SK-N-SH (cell line): ENCODE measurements at regions not wholly inside any gene's neighbourhood (a gene's known extent, or its start where the extent isn't known, plus 50 kb on each side); places are given as distances from the start of the nearest gene placed in this dataset.

Experiments
- EP300 ChIP-seq, 2 experiments: IDR thresholded peaks; 2 replicates each; pipeline versions ENCODE4 v1.4.0 to v1.6.1; 2012; ENCODE audit warnings: borderline replicate concordance in 1 of 2, low read depth in 1 of 2, low read length in 1 of 2
- EZH2phosphoT487 ChIP-seq: fragments of 200-600 bp; sonication (generic); IDR thresholded peaks from 2 replicates; pipeline ENCODE4 v1.6.1; 2017; ENCODE audit warnings: low read depth, mixed run types, mild to moderate bottlenecking, antibody characterized with exemption, moderate library complexity, borderline replicate concordance
- GABPA ChIP-seq: IDR thresholded peaks from 2 replicates; pipeline ENCODE4 v1.4.0; 2012; ENCODE audit warnings: low read depth, mild to moderate bottlenecking
- GATA2 ChIP-seq: sonication (generic); formaldehyde crosslinking; IDR thresholded peaks from 2 replicates; pipeline ENCODE4 v1.5.0; 2020; ENCODE audit warnings: mild to moderate bottlenecking, missing genetic modification reagents
- NRF1 ChIP-seq: IDR thresholded peaks from 2 replicates; pipeline ENCODE4 v1.6.1; 2012; ENCODE audit warnings: low read depth, mild to moderate bottlenecking, low read length
- POLR2AphosphoS5 ChIP-seq: IDR thresholded peaks from 2 replicates; pipeline ENCODE4 v1.6.1; 2012; ENCODE audit warnings: low read depth, low read length
- RAD21 ChIP-seq: IDR thresholded peaks from 2 replicates; pipeline ENCODE4 v1.6.1; 2012; ENCODE audit warnings: mild to moderate bottlenecking, low read length
- RCOR1 ChIP-seq: fragments of 150-350 bp; IDR thresholded peaks from 2 replicates; pipeline ENCODE4 v1.6.1; 2017; ENCODE audit warnings: antibody characterized with exemption, low read length
- RFX5 ChIP-seq: IDR thresholded peaks from 2 replicates; pipeline ENCODE4 v1.6.1; 2012; ENCODE audit warnings: mild to moderate bottlenecking, improper control_type of control experiment, low read length
- TAF1 ChIP-seq: IDR thresholded peaks from 2 replicates; pipeline ENCODE4 v1.6.1; 2012; ENCODE audit warnings: low read depth, mild to moderate bottlenecking, low read length, moderate library complexity, borderline replicate concordance
- TF ChIP-seq, protein P1 (sequence below): fragments of 200-600 bp; sonication (generic); IDR thresholded peaks from 2 replicates; pipeline ENCODE4 v1.6.1; 2017; ENCODE audit warnings: antibody characterized with exemption, mild to moderate bottlenecking, moderate library complexity
- TF ChIP-seq, protein P2 (sequence below): IDR thresholded peaks from 2 replicates; pipeline ENCODE4 v1.6.1; 2012; ENCODE audit warnings: mild to moderate bottlenecking, low read depth, low read length, moderate library complexity
- TF ChIP-seq, protein P3 (sequence below): IDR thresholded peaks from 2 replicates; pipeline ENCODE4 v1.4.0; 2012; ENCODE audit warnings: low read depth, borderline replicate concordance
- TF ChIP-seq, protein P4 (sequence below): IDR thresholded peaks from 2 replicates; pipeline ENCODE4 v1.4.0; 2012; ENCODE audit warnings: low read depth

DNA sequence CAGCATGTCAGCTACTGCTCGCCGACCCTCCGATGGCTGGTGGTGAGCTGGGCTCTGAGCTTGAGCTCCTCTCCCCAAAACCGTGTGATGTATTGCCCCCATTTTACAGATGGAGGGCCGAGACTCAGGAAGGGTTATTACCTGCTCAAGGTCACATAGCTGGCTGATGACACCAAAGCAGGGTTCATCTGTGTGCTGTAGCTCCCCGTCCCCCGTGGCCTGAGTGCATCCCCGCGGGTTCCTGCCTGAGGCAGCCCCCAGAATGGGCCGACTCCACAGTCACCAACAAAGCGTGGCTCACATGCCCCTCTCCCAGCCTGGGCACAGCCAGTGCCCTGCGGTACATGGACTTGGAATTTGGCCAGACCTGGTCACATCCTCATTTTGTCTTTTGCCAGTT lies 198.6 kb downstream of the TFCP2L1 start:
- TF ChIP-seq, protein P1, sequence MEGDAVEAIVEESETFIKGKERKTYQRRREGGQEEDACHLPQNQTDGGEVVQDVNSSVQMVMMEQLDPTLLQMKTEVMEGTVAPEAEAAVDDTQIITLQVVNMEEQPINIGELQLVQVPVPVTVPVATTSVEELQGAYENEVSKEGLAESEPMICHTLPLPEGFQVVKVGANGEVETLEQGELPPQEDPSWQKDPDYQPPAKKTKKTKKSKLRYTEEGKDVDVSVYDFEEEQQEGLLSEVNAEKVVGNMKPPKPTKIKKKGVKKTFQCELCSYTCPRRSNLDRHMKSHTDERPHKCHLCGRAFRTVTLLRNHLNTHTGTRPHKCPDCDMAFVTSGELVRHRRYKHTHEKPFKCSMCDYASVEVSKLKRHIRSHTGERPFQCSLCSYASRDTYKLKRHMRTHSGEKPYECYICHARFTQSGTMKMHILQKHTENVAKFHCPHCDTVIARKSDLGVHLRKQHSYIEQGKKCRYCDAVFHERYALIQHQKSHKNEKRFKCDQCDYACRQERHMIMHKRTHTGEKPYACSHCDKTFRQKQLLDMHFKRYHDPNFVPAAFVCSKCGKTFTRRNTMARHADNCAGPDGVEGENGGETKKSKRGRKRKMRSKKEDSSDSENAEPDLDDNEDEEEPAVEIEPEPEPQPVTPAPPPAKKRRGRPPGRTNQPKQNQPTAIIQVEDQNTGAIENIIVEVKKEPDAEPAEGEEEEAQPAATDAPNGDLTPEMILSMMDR = no peak
- TF ChIP-seq, protein P2, sequence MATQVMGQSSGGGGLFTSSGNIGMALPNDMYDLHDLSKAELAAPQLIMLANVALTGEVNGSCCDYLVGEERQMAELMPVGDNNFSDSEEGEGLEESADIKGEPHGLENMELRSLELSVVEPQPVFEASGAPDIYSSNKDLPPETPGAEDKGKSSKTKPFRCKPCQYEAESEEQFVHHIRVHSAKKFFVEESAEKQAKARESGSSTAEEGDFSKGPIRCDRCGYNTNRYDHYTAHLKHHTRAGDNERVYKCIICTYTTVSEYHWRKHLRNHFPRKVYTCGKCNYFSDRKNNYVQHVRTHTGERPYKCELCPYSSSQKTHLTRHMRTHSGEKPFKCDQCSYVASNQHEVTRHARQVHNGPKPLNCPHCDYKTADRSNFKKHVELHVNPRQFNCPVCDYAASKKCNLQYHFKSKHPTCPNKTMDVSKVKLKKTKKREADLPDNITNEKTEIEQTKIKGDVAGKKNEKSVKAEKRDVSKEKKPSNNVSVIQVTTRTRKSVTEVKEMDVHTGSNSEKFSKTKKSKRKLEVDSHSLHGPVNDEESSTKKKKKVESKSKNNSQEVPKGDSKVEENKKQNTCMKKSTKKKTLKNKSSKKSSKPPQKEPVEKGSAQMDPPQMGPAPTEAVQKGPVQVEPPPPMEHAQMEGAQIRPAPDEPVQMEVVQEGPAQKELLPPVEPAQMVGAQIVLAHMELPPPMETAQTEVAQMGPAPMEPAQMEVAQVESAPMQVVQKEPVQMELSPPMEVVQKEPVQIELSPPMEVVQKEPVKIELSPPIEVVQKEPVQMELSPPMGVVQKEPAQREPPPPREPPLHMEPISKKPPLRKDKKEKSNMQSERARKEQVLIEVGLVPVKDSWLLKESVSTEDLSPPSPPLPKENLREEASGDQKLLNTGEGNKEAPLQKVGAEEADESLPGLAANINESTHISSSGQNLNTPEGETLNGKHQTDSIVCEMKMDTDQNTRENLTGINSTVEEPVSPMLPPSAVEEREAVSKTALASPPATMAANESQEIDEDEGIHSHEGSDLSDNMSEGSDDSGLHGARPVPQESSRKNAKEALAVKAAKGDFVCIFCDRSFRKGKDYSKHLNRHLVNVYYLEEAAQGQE = no peak
- TF ChIP-seq POLR2AphosphoS5 (no peak), RCOR1 (no peak), RAD21 (no peak), EP300 (IDR thresholded peaks at IDR 0.05; ENCODE audit: borderline replicate concordance in 1 of 2, low read depth in 1 of 2, low read length in 1 of 2) (no peak), NRF1 (no peak), TAF1 (no peak), RFX5 (no peak), EZH2phosphoT487 (no peak), GABPA (no peak), GATA2 (CRISPR knock-in tag) (no peak)
- TF ChIP-seq, protein P3, sequence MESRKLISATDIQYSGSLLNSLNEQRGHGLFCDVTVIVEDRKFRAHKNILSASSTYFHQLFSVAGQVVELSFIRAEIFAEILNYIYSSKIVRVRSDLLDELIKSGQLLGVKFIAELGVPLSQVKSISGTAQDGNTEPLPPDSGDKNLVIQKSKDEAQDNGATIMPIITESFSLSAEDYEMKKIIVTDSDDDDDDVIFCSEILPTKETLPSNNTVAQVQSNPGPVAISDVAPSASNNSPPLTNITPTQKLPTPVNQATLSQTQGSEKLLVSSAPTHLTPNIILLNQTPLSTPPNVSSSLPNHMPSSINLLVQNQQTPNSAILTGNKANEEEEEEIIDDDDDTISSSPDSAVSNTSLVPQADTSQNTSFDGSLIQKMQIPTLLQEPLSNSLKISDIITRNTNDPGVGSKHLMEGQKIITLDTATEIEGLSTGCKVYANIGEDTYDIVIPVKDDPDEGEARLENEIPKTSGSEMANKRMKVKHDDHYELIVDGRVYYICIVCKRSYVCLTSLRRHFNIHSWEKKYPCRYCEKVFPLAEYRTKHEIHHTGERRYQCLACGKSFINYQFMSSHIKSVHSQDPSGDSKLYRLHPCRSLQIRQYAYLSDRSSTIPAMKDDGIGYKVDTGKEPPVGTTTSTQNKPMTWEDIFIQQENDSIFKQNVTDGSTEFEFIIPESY = no peak
- TF ChIP-seq, protein P4, sequence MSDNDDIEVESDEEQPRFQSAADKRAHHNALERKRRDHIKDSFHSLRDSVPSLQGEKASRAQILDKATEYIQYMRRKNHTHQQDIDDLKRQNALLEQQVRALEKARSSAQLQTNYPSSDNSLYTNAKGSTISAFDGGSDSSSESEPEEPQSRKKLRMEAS = no peak
